ENCODE measurements at regions not wholly inside any gene's neighbourhood (a gene's known extent, or its start where the extent isn't known, plus 50 kb on each side); places are given as distances from the start of the nearest gene placed in this dataset.
"Not testable (repeated sequence)": the region's sequence is repeated elsewhere in the genome, so short reads cannot be mapped to it uniquely, and the experiment has no call there.

DNA sequence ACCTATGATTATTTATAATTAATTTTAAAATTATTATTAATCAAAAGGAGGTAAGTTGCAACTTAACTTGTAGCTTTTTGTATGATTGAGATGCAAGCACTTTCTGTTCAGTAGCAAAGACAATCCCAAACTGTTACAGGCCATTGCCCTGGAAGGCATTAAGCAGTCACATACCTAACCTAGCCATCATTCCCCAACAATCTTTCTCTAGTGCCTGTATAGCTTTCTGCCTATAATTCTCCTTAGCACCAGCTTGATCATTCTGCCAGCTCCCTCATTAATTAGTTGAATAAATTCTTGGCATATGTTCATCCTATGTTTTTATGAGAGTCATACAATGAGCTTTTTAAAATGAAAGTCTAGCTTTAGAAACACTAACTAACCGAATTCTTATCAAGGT lies 178.9 kb upstream of the TMEM106B start:
- no peaks in the 10 kb centered on the region for H3K27me3 Mint-ChIP-seq (ENCODE audit: unreplicated experiment)
- peaks cover 21% of the 10 kb centered on the region for H3K4me1 Mint-ChIP-seq (ENCODE audit: unreplicated experiment)
- H3K27ac Mint-ChIP-seq (ENCODE audit: unreplicated experiment) = no peak overlapping the region
- TF ChIP-seq, protein P1, sequence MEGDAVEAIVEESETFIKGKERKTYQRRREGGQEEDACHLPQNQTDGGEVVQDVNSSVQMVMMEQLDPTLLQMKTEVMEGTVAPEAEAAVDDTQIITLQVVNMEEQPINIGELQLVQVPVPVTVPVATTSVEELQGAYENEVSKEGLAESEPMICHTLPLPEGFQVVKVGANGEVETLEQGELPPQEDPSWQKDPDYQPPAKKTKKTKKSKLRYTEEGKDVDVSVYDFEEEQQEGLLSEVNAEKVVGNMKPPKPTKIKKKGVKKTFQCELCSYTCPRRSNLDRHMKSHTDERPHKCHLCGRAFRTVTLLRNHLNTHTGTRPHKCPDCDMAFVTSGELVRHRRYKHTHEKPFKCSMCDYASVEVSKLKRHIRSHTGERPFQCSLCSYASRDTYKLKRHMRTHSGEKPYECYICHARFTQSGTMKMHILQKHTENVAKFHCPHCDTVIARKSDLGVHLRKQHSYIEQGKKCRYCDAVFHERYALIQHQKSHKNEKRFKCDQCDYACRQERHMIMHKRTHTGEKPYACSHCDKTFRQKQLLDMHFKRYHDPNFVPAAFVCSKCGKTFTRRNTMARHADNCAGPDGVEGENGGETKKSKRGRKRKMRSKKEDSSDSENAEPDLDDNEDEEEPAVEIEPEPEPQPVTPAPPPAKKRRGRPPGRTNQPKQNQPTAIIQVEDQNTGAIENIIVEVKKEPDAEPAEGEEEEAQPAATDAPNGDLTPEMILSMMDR (IDR thresholded peaks at IDR 0.05) = no peak
- DNase-seq (ENCODE audit: extremely low spot score, unreplicated experiment) = no peak
- H3K4me3 Mint-ChIP-seq (ENCODE audit: unreplicated experiment) = no peak overlapping the region
- H3K36me3 Mint-ChIP-seq (ENCODE audit: unreplicated experiment) = no peaks in the 10 kb centered on the region
- no peaks in the 10 kb centered on the region for H3K9me3 Mint-ChIP-seq (ENCODE audit: unreplicated experiment)

DNA sequence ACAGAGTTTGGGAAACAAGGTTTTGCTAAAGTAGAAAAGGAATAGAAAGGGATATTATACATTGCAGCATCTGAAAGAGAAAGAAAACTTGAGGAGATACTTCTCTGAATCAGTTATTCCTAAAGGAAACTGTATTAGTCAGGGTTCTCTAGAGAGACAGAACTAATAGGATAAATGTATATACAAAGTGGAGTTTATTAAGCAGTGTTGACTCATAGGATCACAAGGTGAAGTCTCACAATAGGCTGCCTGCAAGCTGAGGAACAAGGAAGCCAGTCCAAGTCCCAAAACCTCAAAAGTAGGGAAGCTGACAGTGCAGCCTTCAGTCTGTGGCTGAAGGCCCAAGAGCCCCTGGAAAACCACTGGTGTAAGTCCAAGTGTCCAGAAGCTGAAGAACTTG lies 167.6 kb upstream of the TMEM106B start:
- not testable (repeated sequence) for DNase-seq (ENCODE audit: extremely low spot score, unreplicated experiment); H3K4me1 Mint-ChIP-seq (ENCODE audit: unreplicated experiment)

DNA sequence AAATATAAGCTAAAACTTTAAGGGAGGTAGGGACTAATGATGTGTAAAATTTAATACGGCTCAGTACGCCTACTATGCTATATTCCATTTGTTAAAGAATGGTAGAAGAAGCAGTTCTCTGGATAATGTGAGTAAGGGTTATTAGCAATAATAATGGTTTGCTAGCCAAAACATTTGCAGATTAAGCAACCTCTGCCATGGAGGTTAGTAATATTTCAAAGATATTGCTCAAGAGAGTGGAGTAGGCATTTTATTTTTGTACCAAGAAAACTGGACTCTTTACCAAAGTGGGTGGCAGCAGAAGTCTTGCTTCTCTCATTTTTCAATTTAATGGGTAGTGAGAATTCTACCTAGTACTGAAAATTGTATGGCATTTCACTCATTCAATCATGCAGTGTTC lies 158.9 kb upstream of the TMEM106B start:
- Mint-ChIP-seq H3K36me3 (ENCODE audit: unreplicated experiment) (no peaks in the 10 kb centered on the region), H3K27me3 (ENCODE audit: unreplicated experiment) (peaks cover 16% of the 10 kb centered on the region), H3K27ac (ENCODE audit: unreplicated experiment) (no peak overlapping the region), H3K4me1 (ENCODE audit: unreplicated experiment) (no peaks in the 10 kb centered on the region), H3K9me3 (ENCODE audit: unreplicated experiment) (peaks cover 15% of the 10 kb centered on the region), H3K4me3 (ENCODE audit: unreplicated experiment) (no peak overlapping the region)
- DNase-seq (ENCODE audit: extremely low spot score, unreplicated experiment) = no peak
- TF ChIP-seq, protein P1 (IDR thresholded peaks at IDR 0.05) = no peak

More for the DNA sequence above, 167.6 kb upstream of the TMEM106B start:
- H3K27ac Mint-ChIP-seq (ENCODE audit: unreplicated experiment); H3K4me3 Mint-ChIP-seq (ENCODE audit: unreplicated experiment); H3K27me3 Mint-ChIP-seq (ENCODE audit: unreplicated experiment); H3K9me3 Mint-ChIP-seq (ENCODE audit: unreplicated experiment); H3K36me3 Mint-ChIP-seq (ENCODE audit: unreplicated experiment): not testable (repeated sequence)

DNA sequence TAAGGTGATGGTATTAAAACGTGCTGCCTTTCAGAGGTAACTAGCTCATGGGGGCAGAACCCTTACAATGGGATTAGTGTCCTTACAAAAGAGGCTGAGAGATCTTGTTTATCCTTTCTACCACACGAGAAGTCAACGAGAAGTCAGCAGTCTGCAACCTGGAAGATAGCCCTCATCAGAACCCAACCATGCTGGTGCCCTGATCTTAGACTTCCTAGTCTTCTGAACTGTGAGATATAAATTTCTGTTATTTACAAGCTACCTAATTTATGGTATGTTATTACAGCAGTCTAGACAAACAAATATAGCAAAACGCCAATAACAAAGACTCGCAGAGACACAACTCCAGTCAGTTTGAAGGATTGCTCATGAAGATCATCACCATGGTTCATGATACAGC lies 157.5 kb upstream of the TMEM106B start:
- Mint-ChIP-seq H3K27me3 (ENCODE audit: unreplicated experiment) (peaks cover 14% of the 10 kb centered on the region), H3K27ac (ENCODE audit: unreplicated experiment) (no peak overlapping the region), H3K4me1 (ENCODE audit: unreplicated experiment) (no peaks in the 10 kb centered on the region), H3K36me3 (ENCODE audit: unreplicated experiment) (no peaks in the 10 kb centered on the region), H3K4me3 (ENCODE audit: unreplicated experiment) (no peak overlapping the region), H3K9me3 (ENCODE audit: unreplicated experiment) (peaks cover 26% of the 10 kb centered on the region)
- TF ChIP-seq, protein P1 (IDR thresholded peaks at IDR 0.05) = no peak
- no peak for DNase-seq (ENCODE audit: extremely low spot score, unreplicated experiment)

DNA sequence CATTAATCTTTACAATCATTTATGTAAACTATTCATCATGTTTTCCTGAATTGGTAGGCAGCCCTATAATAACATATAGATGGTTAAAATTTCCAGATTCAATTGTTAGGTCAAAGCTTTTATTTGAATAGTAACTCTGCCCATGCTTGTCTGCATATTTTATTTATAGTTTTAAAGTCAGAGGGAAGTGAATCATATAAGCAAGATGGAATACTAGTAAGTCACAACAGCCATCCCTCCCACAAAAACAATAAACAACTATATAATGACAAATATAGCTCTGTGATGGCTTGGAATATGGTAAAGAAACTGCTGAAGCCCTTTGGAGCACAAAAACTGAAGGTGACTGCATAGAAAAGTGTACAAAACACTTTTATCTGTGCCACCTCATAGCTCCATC lies 156.3 kb upstream of the TMEM106B start:
- DNase-seq (ENCODE audit: extremely low spot score, unreplicated experiment) = no peak
- no peaks in the 10 kb centered on the region for H3K4me1 Mint-ChIP-seq (ENCODE audit: unreplicated experiment)
- H3K27ac Mint-ChIP-seq (ENCODE audit: unreplicated experiment) = no peak overlapping the region
- no peak overlapping the region for H3K4me3 Mint-ChIP-seq (ENCODE audit: unreplicated experiment)
- TF ChIP-seq, protein P1 (IDR thresholded peaks at IDR 0.05) = no peak
- peaks cover 26% of the 10 kb centered on the region for H3K9me3 Mint-ChIP-seq (ENCODE audit: unreplicated experiment)
- H3K36me3 Mint-ChIP-seq (ENCODE audit: unreplicated experiment) = no peaks in the 10 kb centered on the region
- peaks cover 7% of the 10 kb centered on the region for H3K27me3 Mint-ChIP-seq (ENCODE audit: unreplicated experiment)

DNA sequence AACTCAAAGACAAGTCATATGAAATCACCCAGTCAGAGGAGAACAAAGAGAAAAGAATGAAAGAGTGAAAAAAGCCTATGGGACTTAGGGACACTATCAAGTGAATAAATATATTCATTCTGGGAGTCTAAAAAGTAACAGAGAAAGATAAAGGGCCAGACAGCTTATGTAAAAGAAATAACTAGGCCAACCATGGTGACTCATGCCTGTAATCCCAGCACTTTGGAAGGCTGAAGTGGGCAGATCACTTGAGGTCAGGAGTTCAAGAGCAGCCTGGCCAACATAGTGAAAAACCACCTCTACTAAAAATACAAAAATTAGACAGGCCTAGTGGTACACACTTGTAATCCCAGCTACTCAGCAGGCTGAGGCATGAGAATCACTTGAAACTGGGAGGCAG lies 154.7 kb upstream of the TMEM106B start:
- TF ChIP-seq, protein P1 (IDR thresholded peaks at IDR 0.05) = no peak
- Mint-ChIP-seq H3K27ac (ENCODE audit: unreplicated experiment) (no peak overlapping the region), H3K27me3 (ENCODE audit: unreplicated experiment) (peaks cover 2% of the 10 kb centered on the region), H3K9me3 (ENCODE audit: unreplicated experiment) (peaks cover 26% of the 10 kb centered on the region), H3K36me3 (ENCODE audit: unreplicated experiment) (no peaks in the 10 kb centered on the region), H3K4me3 (ENCODE audit: unreplicated experiment) (no peak overlapping the region), H3K4me1 (ENCODE audit: unreplicated experiment) (no peaks in the 10 kb centered on the region)
- no peak for DNase-seq (ENCODE audit: extremely low spot score, unreplicated experiment)
